ENCODE measurements at regions not wholly inside any gene's neighbourhood (a gene's known extent, or its start where the extent isn't known, plus 50 kb on each side); places are given as distances from the start of the nearest gene placed in this dataset.

- no peak for DNase-seq (ENCODE audit: low read depth)
Measured at GRCh38 chr6:91646649-91647048, 1059.8 kb upstream of the MAP3K7 start.

- no peak for DNase-seq (ENCODE audit: low read depth)
Measured at GRCh38 chr6:91645811-91646210, 1058.9 kb upstream of the MAP3K7 start.

GRCh38 chr6:91637217-91637616 lies 1050.3 kb upstream of the MAP3K7 start:
- no peak for DNase-seq (ENCODE audit: low read depth)

GRCh38 chr6:91634791-91635190 lies 1047.9 kb upstream of the MAP3K7 start:
- no peak for DNase-seq (ENCODE audit: low read depth)

- no peak for DNase-seq (ENCODE audit: low read depth)
Measured at GRCh38 chr6:91633374-91634111, 1046.7 kb upstream of the MAP3K7 start.

- no peak for DNase-seq (ENCODE audit: low read depth)
Measured at GRCh38 chr6:91632308-91632707, 1045.4 kb upstream of the MAP3K7 start.

GRCh38 chr6:91631227-91631626 lies 1044.4 kb upstream of the MAP3K7 start:
- DNase-seq (ENCODE audit: low read depth), result no peak

- DNase-seq (ENCODE audit: low read depth), result no peak
Measured at GRCh38 chr6:91626911-91627310, 1040.0 kb upstream of the MAP3K7 start.

GRCh38 chr6:91613481-91613880 lies 1026.6 kb upstream of the MAP3K7 start:
- no peak for DNase-seq (ENCODE audit: low read depth)

- no peak for DNase-seq (ENCODE audit: low read depth)
Measured at GRCh38 chr6:91611190-91611589, 1024.3 kb upstream of the MAP3K7 start.

GRCh38 chr6:91608428-91608827 lies 1021.6 kb upstream of the MAP3K7 start:
- no peak for DNase-seq (ENCODE audit: low read depth)

GRCh38 chr6:91606148-91606901 lies 1019.5 kb upstream of the MAP3K7 start:
- DNase-seq (ENCODE audit: low read depth), result no peak

GRCh38 chr6:91600561-91600960 lies 1013.7 kb upstream of the MAP3K7 start:
- no peak for DNase-seq (ENCODE audit: low read depth)

GRCh38 chr6:91590191-91590590 lies 1003.3 kb upstream of the MAP3K7 start:
- no peak for DNase-seq (ENCODE audit: low read depth)

GRCh38 chr6:91580635-91581034 lies 993.8 kb upstream of the MAP3K7 start:
- no peak for DNase-seq (ENCODE audit: low read depth)

GRCh38 chr6:91575032-91575431 lies 988.2 kb upstream of the MAP3K7 start:
- no peak for DNase-seq (ENCODE audit: low read depth)

GRCh38 chr6:91573826-91574416 lies 987.0 kb upstream of the MAP3K7 start:
- DNase-seq (ENCODE audit: low read depth), result no peak

- no peak for DNase-seq (ENCODE audit: low read depth)
Measured at GRCh38 chr6:91572878-91573277, 986.0 kb upstream of the MAP3K7 start.

GRCh38 chr6:91569071-91569470 lies 982.2 kb upstream of the MAP3K7 start:
- DNase-seq (ENCODE audit: low read depth), result no peak

GRCh38 chr6:91566467-91566866 lies 979.6 kb upstream of the MAP3K7 start:
- no peak for DNase-seq (ENCODE audit: low read depth)

- DNase-seq (ENCODE audit: low read depth), result no peak
Measured at GRCh38 chr6:91565207-91565606, 978.3 kb upstream of the MAP3K7 start.

- no peak for DNase-seq (ENCODE audit: low read depth)
Measured at GRCh38 chr6:91562955-91563354, 976.1 kb upstream of the MAP3K7 start.

- no peak for DNase-seq (ENCODE audit: low read depth)
Measured at GRCh38 chr6:91560409-91560808, 973.5 kb upstream of the MAP3K7 start.

All from RPMI7951 (cell line).